BE2C (cell line): ENCODE measurements at regions not wholly inside any gene's neighbourhood (a gene's known extent, or its start where the extent isn't known, plus 50 kb on each side); places are given as distances from the start of the nearest gene placed in this dataset.

Source experiments
- DNase-seq: peaks from one replicate; pipeline ENCODE4 v3.0.0-alpha.2; 2020
- H3K27me3 ChIP-seq: fragments of 250-450 bp; sonication (Bioruptor Pico); 2 replicates; pipeline ENCODE4 v1.5.1; 2020; ENCODE audit warnings: mild to moderate bottlenecking
- H3K36me3 ChIP-seq: fragments of 250-450 bp; sonication (Bioruptor Pico); 2 replicates; pipeline ENCODE4 v1.5.1; 2020; ENCODE audit warnings: mild to moderate bottlenecking
- H3K4me1 ChIP-seq: fragments of 250-450 bp; sonication (Bioruptor Pico); 2 replicates; pipeline ENCODE4 v1.5.1; 2020
- H3K4me3 ChIP-seq: 2 replicates; pipeline ENCODE4 v1.5.1; 2011; ENCODE audit warnings: low read depth, low read length
- H3K9me3 ChIP-seq: fragments of 250-450 bp; sonication (Bioruptor Pico); 2 replicates; pipeline ENCODE4 v1.5.1; 2020
- TF ChIP-seq, protein P1 (sequence below): IDR thresholded peaks from 2 replicates; pipeline ENCODE4 v1.5.1; 2012; ENCODE audit warnings: mild to moderate bottlenecking, low read depth, low read length

DNA sequence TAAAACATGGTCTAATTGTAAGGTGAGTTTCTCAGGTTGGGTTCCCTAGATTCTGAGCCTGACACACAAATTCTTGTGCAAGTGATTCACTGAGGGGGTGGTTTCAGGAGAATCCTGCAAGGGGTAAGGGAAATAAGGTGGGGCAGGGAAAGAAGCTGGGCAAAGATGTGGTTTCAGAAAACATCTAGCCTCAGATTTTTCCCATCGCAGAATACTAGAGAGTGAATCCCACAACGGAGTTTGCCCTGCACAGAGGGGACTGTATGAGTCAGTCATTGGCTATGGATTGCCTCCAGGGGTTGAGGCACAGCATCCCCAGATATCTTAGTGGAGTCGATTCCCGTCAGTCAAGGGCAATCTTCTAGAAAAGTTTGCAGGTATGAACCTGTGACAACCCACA, 65.2 kb downstream of the PRL start:
- TF ChIP-seq, protein P1, sequence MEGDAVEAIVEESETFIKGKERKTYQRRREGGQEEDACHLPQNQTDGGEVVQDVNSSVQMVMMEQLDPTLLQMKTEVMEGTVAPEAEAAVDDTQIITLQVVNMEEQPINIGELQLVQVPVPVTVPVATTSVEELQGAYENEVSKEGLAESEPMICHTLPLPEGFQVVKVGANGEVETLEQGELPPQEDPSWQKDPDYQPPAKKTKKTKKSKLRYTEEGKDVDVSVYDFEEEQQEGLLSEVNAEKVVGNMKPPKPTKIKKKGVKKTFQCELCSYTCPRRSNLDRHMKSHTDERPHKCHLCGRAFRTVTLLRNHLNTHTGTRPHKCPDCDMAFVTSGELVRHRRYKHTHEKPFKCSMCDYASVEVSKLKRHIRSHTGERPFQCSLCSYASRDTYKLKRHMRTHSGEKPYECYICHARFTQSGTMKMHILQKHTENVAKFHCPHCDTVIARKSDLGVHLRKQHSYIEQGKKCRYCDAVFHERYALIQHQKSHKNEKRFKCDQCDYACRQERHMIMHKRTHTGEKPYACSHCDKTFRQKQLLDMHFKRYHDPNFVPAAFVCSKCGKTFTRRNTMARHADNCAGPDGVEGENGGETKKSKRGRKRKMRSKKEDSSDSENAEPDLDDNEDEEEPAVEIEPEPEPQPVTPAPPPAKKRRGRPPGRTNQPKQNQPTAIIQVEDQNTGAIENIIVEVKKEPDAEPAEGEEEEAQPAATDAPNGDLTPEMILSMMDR, result no peak
- Histone ChIP-seq H3K27me3 (no peaks in the 10 kb centered on the region), H3K36me3 (no peaks in the 10 kb centered on the region), H3K9me3 (no peaks in the 10 kb centered on the region; the same call in 1 of the 2 replicates), H3K4me3 (no peak overlapping the region), H3K4me1 (no peaks in the 10 kb centered on the region)
- DNase-seq, result no peak

DNA sequence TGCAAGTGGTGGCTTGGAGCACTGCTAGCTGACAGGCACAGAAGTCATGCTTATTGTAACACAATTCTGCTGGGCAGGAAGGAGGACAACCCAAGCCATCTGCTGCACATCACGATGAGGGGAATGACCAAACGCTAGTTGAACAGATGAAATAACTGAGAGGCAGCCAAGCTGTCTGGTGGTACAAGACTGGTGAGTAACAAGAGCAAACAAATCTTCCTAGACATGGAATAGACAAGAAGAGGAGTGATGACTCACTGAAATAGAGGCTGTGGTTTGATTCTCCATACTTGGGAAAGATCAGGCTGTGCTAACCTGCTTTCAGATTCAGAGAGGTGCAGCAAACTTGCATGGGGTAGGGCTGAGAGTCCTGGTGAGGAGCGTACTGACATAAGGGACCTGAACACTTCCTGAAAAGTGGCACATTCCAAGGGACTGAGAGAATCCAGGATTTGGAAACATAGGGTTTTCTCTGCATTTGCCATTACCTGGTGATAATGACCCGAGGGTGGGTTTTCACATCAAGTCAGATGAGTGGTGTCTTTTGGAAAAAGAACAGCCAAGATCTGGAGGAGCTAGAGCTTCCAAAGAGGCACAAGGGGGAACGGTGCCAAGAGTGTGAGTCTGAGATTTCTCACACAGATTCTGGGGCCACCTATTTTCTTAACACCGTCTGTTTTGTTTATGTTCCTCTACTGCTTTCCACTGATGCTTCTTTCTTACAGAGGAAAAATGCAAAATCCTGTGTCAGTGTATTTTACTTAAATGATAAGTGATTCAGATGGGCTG, 60.0 kb downstream of the PRL start:
- no peak overlapping the region for H3K4me3 ChIP-seq
- H3K36me3 ChIP-seq, result no peaks in the 10 kb centered on the region
- no peaks in the 10 kb centered on the region for H3K4me1 ChIP-seq
- TF ChIP-seq, protein P1, result no peak
- DNase-seq, result no peak
- no peaks in the 10 kb centered on the region for H3K27me3 ChIP-seq
- no peaks in the 10 kb centered on the region; the same call in 1 of the 2 replicates for H3K9me3 ChIP-seq
